NCI-H1092 treated with DMSO at 0.1 percent for 48 hours (cell line): ENCODE measurements at regions not wholly inside any gene's neighbourhood (a gene's known extent, or its start where the extent isn't known, plus 50 kb on each side); places are given as distances from the start of the nearest gene placed in this dataset.
"Not testable (repeated sequence)": the region's sequence is repeated elsewhere in the genome, so short reads cannot be mapped to it uniquely, and the experiment has no call there.

ENCODE experiments used
- DNase-seq: peaks from one replicate; lab custom pipeline; 2025; lab: John Stamatoyannopoulos, UW

DNA sequence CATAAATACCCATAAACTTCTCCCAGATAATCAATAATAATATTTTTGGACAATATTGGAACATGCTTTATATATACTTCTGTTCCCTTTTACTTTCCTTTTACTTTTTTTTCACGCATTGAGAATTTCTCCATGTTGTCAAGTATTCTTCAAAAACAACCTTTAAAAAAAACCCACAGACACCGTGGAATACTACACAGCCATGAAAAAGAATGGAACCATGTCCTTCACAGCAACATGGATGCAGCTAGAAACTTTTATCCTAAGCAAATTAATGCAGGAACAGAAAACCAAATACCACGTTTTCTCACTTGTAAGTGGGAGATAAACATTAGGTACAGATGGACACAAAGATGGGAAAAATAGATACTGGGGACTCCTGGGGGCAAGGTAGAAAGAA lies 854.7 kb downstream of the TBC1D22A start:
- no peak for DNase-seq

DNA sequence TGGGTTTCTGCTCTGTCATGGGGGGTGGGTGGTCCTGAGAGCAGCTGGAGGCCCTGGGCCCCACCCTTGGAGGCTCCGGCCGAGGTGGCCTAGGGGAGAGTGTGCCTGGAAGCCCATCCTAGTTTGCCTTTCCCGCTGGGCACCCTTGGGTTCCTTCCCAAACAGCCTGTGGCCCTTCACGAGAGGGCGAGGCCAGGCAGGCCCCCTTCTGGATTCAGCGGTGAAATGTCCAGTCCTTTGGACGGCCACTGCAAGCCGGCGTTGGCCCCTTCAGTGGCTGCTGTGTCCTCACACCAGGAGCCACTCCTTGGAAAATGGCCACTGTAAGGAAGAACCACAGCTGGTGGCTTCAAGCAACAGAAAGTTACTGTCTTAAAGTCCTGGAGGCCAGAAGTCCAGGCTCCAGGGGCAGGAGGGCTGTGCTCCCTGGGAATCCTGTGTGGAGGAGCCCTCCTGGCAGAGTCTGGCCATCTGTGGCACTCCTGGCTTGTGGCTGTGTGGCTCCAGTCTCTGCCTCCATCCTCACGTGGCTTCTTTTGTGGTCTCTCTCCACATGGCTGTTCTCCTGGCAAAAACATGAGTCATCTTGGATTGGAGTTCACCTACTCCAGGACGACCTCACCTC lies 854.1 kb downstream of the TBC1D22A start:
- no peak for DNase-seq

DNA sequence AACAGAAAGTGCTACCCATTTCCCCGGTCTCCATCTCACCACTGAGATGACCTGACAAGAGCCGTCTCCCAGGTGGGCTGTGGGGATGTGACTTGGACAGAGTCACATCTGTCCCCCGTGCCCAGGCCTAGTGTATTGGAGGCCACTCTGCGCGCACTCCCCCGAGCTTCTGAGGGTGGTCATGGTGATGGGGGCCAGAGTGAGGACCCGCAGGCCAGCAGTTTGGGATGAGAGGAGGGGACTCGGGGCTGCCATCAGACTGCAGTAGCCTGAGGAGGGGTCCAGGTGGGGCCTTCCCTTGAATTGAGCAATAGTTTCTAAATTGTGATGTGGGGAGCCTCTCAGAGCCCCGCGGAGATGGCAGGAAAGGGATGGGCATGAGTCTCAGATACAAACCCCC lies 852.6 kb downstream of the TBC1D22A start:
- DNase-seq: no peak

DNA sequence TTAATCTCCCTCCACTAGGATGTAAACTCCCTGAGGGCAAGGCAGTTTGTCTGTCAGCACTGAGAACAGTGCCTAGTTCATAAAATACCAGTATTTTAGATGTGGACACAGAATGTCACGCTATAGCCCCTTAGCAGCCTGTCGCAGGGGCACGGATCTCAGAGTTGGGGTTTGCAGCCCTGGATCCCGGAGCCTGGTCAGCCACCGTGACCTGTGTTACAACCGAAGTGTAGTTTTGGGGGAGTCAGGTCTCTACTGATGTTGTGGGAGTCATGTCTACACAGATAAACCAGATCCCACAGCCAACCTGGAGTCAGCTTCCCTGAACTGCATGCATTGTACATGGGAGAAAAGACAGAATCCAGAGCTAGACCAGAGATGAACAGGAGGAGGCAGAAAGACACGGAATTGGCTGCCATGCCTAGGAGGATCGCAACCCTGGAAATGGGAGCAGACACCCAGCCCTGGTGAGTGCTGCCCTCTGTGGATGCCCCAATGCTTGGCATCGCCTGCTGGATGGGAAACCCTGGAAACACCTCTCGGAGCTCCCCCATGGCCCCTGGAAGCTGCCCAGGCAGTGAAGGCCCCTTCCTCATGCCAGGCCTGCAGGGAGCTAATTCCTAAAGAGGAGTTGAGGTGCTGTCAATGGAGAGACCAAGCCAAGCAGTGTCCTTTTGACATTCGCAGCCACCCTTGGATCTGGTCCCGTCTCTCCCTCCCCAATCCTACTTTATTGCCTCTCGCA lies 851.3 kb downstream of the TBC1D22A start:
- DNase-seq: no peak

DNA sequence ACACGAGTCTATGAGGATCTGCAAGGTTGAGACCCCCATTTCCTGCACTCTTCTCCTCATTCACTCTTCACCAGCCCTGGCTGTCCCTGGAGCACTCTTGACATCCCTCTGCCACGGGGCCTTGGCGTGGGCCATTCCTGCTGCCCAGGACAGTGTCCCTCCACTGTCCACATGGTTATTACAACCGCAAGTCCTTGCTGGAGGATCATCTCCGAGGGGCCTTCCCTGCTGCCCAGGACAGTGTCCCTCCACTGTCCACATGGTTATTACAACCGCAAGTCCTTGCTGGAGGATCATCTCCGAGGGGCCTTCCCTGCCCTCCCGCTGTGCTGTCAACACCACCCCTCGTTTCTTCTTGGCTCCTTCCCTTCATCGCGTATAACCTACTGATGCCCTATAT lies 850.7 kb downstream of the TBC1D22A start:
- DNase-seq: not testable (repeated sequence)

DNA sequence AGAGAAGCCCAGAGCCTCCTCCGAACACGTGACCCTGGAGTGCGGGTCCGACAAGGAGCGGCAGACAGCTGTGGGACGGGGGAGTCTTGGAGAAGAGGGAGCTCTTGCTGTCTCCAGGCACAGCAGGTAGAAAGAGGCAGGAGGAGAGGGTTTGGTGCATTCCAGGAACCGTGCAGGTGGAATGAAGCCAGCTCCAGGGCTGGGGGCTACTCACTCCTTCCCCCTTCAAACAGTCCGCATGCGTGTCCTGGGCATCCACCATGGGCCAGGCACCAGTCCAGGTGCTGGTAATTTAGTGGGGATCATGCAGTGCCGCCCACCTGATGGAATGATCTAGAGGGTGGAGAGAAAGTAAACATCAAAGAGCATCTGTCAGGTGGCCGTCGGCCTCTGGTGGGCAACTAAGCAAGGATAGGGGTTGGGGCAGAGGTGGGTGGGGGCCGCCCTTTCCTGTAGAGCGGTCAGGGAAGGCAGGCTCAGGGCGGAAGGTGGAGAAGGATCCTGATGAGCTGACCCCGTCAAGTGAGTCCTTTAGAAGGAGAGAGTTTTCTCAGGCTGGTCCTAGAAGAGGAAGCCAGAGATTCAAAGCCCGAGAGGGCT lies 850.0 kb downstream of the TBC1D22A start:
- no peak for DNase-seq

DNA sequence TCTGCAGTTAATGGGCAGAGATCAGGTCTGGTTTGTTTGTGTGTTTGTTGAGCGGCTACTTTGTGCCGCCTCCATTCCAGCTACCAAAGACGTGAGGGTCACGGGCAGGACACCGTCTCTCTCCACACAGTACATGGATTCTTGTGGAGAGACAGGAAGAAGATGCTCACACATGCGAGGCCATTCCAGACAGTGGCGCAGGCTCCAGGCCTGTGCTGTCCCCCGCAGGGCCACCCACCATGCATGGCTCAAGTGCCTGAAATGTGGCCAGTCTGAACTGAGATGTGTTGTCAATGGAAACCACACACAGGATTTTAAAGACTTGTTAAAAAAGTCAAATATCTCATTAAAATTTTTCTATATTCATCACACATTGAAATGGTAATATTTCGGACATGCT lies 848.3 kb downstream of the TBC1D22A start:
- DNase-seq: no peak

DNA sequence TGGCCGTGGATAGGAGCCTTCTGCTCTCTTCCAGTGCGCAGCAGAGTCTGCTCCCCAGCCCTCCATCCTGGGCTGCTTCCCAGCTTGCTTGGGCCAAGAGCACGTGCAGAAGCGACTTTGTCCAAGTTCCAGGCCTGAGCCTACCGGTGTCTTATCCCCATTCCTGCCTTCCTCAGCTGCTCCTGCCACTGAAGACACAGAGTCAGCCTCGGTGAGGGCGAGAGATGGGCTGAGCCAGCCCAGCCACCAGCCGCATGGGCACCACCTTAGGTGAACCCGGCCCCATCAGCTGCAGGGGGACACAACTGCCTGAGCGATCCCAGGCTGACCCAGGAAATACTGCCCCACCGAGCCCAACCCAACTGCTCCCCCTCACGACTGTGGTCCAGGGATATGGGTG lies 847.8 kb downstream of the TBC1D22A start:
- DNase-seq: no peak

DNA sequence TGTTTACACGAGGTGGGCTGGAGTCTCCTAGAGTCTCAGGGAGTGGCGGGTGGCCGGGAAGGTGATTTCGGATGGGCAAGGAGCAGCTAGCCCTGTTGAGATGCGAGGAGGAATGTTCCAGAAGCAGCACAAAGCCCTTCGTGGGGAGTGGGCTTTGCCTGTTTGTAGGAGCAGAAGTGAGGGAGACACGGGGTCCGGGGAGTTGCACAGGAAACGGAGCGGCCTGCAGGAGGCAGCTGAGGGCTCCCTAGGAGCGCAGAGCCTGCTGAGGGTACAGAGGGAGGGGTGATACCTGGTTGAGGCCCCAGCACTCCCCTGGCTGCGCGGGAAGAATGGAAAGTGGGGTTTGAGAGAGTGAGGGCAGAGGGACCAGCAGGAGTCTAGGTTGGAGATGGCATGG lies 847.2 kb downstream of the TBC1D22A start:
- DNase-seq: no peak

DNA sequence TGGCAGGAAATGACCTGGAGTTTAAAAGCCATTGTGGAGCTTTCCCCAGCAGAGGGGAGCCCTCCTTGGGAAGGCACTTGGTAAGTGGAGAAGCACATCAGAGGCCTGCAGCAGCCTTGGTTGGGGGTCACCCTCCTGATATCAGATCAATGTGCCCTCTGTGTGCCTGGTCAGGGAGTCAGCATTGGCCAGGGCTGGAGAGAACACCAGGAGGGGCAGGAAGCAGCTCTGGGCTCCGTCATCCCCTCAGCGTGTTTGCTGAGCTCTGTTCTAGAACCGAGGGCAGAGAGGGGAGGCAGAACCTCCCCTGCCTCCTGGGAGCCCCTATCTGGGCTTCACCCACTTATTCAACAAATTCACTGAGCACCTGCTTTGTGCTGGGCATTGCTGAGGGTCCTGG lies 846.0 kb downstream of the TBC1D22A start:
- no peak for DNase-seq

DNA sequence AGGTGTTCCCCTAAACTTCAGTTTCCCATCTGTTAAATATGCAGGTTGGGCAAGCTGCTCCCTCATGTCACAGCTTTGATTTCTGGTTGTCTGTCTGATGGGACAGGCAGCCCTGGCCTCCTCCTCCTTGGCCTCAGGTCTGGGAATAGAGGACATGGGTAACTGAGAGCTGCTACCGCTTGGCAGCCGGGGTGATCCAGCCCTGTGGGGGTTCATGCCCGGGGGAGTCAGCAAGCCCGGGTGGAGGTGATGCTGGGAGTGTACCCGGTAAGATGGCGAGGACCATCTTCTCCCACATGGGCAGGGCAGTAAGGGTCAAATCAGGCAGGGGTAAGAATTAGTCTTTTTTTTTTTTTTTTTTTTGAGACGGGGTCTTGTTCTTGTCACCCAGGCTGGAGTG lies 845.0 kb downstream of the TBC1D22A start:
- DNase-seq: no peak

DNA sequence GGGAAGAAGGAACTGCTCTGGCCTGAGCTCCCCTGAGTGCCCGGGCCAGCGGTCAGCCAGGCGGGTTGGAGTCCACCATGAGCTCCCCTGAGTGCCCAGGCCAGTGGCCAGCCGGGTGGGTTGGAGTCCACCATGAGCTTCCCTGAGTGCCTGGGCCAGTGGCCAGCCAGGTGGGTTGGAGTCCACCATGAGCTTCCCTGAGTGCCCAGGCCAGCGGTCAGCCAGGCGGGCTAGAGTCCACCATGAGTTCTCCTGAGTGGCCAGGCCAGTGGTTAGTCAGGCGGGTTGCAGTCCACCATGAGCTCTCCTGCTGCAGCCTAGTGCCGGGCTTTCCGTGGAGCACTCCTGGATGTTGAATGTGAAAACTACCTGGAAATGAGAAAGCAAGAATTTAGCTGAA lies 844.0 kb downstream of the TBC1D22A start:
- DNase-seq: no peak

DNA sequence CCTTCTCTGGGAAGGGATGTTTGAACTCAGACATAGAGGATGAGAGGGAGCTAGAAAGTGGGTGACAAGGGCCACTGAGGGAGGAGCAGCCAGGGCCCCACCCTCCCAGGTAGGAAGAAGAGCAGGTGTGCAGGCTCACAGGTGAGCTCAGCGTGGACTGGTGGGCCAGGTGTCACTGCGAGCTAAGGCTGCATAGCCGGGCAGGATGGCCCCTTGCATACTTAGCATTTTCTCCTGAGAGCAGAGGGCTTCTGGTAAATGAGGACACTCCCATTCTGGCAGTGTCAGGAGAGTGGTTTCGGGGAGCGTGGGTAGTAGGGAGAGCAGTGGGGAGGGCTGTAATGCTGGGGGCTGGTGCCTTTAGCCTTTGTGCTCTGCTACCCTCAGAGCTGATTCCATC lies 843.4 kb downstream of the TBC1D22A start:
- no peak for DNase-seq

DNA sequence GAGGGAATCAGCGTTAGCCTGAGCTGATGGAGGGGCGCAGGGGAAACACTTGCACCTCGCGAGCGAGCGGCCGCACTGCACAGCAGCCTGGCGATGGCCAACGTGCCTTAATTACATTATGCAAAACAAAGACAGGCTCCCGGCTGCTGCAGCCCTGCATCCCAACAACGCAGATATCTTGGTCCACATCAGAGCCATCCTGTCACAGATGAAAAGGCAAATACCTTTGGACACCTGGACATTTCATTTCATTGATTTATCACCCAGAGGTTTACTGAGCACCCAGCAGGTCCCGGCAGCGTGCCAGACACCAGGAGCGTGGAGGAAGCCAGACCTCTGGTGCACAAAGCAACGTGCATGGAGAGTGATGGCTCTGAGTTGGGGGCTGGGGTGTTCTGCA lies 843.0 kb downstream of the TBC1D22A start:
- no peak for DNase-seq

DNA sequence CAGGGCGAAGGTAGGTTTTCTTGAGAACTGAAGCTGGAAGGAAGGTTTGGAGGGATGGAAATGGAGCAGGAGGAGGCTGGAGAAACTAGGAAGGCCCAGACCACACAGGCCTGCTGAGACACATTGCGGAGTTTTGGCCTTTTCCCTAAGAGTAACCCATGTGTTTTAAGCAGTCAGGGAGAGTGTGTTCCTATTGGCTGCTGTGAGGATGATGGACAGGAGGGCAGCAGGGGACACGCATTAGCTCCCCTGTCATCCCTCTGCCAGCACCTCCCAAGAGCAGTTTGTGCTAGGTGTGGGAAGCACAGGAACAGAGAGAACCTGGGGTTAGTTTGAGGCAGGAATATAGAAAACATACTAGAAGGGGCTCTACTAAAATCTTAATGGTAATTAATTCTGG lies 842.1 kb downstream of the TBC1D22A start:
- no peak for DNase-seq

DNA sequence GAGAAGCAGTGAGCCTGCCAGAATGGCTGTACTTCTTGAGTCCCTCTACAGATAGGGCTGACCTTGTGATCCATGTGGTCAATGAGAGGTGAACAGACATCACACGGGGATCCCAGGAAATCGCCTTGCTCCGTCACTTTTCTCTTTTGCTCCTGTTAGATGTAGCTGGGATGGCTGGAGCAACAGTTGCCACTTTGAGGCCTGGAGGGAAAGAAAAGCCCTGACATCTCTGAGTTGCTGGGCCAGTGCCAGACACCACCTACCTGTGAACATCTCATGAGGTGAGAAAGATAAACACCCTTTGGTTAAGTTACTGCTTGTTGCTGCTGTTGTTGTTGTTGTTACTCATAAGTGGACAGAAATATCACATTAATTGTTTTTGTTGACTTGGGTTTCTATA lies 840.3 kb downstream of the TBC1D22A start:
- no peak for DNase-seq

DNA sequence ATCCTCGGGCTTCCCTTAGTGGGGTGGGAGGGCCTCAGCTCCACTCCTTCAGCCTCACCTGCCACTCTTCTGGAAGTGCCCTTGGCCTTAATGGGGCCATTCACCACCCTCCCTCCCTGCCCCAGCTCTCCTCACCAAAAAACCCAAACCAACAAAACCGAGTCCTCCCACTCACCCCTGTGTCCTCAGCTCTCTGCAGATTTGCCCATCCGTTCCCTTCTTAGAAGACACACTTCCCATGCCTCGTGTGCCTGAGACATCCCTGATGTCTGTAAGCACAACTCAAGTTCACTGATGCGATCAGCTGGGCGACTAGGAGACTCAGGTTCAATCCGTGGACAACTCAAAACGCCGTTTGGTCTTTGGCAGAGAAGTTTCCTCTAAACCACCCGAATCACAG lies 839.2 kb downstream of the TBC1D22A start:
- DNase-seq: no peak

DNA sequence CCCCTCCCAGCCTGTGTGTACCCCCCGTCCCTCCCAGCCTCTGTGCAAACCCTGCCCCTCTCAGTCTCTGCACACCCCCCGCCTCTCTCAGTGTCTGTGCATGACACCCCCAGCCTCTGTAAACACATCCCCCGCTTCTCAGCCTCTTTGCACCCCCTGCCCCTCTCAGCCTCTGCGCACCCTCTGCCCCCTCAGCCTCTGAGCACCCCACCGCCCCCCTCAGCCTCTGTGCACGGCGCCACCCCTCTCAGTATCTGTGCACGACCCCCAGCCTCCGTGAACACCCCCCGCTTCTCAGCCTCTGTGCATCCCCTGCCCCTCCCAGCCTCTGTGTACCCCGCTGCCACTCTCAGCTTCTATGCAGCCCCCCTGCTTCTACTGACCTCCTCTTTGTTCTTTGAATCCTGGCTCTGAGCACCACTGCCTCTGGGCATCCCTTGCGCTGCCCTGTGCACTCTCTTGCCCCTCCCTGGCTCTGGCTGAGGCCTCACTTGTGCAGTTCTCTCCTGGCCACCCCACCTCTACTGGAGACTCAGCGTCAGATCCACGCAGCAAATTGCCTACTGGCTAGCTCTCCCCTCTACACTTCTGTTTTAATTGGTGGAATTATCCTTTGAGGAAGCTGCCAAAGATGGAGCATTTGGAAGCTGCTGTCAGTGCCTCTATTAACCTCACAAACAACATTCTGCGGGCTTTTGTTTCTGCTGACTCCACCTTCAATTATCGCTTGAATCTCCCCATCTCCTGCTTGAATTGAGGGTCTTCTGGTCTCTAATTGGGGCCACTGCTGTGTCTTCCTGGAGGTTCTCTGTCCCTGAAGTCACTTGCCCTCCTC lies 838.6 kb downstream of the TBC1D22A start:
- DNase-seq: no peak

DNA sequence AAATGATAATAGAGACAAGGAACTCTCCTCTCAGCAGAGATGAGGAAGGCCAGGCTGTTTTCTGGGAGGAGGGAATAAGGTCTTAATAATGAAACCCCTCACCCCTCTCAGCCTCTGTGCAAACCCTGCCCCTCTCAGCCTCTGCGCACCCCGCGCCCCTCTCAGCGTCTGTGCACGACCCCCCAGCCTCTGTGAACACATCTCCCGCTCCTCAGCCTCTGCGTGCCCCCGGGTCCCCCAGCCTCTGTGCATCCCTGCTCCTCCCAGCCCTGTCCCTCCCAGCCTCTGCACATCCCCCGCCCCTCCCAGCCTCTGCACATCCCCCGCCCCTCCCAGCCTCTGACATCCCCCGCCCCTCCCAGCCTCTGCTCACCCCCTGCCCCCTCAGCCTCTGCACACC lies 837.8 kb downstream of the TBC1D22A start:
- DNase-seq: no peak

DNA sequence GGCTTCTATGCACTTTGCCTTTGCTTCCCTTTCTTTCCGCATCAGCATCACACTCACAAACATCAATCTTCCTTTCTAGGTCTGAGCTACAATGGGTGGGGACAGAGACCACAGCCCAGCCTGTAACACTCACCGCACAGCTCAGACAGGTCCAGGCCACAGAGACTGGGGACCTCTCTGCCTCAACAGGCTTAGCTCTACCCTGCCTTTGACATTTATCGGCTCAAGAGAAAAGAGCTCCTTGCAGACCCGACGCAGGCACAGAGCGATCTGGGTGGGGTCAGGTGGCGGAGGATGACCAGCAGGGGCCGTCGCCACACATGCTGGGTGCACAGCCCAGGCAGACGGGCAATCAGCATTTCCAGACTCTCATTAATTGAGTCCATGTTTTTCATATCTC lies 837.3 kb downstream of the TBC1D22A start:
- no peak for DNase-seq

DNA sequence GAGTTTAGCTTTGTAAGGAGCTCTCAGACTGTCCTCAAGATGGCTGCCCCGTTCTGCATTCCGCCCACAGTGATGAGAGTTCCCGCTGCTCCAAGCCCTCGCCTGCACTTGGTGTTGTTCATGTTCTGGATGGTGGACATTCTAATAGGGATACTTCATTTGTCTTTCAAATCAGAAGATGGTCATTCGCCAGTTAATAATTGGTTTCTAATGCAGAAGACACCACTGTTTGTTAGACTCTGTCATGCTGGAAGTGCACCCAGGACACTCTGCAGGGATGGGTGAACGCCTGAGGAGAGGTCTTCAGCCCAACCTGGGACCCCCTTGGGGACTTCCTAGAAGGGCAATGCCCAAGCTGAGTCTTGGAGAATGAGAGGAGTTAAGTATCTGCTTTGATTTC lies 836.4 kb downstream of the TBC1D22A start:
- no peak for DNase-seq

DNA sequence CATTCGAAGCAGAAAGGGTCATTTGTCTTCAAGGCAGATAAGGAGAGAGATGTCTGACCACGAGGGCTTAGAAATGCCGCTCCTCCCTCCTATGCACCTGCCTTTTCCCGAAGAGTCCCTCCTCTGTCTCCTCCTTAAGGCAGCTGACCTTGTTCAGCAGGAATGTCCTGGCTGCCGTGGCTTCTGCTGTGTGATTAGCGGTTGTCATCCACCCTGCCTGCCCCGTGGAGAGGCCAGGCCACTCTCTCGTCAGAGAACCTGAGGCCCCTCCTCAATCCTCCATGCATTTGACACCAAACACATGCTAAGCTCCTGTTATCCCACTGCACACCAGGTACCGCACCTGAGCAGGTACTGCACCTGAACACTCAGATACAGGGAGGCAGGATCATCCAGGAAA lies 834.6 kb downstream of the TBC1D22A start:
- DNase-seq: no peak

DNA sequence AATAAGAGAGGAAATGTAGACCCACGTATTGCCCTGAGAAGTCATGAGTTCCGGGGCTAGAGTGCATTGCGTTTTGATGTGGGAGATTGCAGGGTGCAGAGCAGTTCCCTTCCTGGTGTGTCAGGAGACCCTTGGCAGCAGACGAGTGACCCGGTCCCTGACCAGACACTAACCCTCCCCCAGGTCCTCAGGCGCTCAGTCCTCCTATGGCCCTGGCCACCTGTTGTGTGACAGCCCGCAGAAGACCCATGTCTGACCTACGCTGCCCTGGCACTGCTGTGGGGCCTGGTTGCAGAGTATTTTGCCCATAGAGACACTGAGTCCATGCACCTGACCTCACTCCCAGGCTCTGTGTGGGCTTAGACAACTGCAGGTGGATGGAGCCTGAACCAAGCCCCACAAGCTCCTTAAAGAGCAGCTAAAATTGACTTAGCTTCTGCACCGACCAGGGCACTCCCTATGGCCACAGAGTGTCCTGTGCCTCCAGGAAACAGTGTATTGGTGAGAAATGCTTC lies 833.8 kb downstream of the TBC1D22A start:
- DNase-seq: no peak
